Stomach smooth muscle (tissue), 2 donors: ENCODE measurements at regions not wholly inside any gene's neighbourhood (a gene's known extent, or its start where the extent isn't known, plus 50 kb on each side); places are given as distances from the start of the nearest gene placed in this dataset.
"Not testable (repeated sequence)": the region's sequence is repeated elsewhere in the genome, so short reads cannot be mapped to it uniquely, and the experiment has no call there.

Experiments
- H3K27ac ChIP-seq: one replicate; pipeline ENCODE4 v1.7.0; 2013; ENCODE audit warnings: mild to moderate bottlenecking, low read length, inconsistent platforms
- H3K27me3 ChIP-seq, 2 donors: one replicate each; pipeline ENCODE4 v1.7.0; 2013; ENCODE audit warnings: low read length in 2 of 2; ENCODE audit not compliant: insufficient read depth in 2 of 2, control insufficient read depth in 1 of 2
- H3K36me3 ChIP-seq, 2 donors: one replicate each; pipeline ENCODE4 v1.7.0; 2013; ENCODE audit warnings: low read length in 2 of 2; ENCODE audit not compliant: control insufficient read depth in 2 of 2, insufficient read depth in 2 of 2
- H3K4me1 ChIP-seq: one replicate; pipeline ENCODE4 v1.7.0; 2013; ENCODE audit warnings: low read length; ENCODE audit not compliant: control insufficient read depth, insufficient read depth
- H3K4me3 ChIP-seq, 2 donors: one replicate each; pipeline ENCODE4 v1.7.0; 2013; ENCODE audit warnings: low read length in 2 of 2
- H3K9ac ChIP-seq, 2 donors: one replicate each; pipeline ENCODE4 v1.7.0; 2013; ENCODE audit warnings: low read length in 2 of 2, mild to moderate bottlenecking in 1 of 2
- H3K9me3 ChIP-seq, 2 donors: one replicate each; pipeline ENCODE4 v1.7.0; 2013; ENCODE audit warnings: low read length in 2 of 2; ENCODE audit not compliant: control insufficient read depth in 2 of 2
- donor health status: healthy.
- donor health status: Pancreatic carcinoma.

DNA sequence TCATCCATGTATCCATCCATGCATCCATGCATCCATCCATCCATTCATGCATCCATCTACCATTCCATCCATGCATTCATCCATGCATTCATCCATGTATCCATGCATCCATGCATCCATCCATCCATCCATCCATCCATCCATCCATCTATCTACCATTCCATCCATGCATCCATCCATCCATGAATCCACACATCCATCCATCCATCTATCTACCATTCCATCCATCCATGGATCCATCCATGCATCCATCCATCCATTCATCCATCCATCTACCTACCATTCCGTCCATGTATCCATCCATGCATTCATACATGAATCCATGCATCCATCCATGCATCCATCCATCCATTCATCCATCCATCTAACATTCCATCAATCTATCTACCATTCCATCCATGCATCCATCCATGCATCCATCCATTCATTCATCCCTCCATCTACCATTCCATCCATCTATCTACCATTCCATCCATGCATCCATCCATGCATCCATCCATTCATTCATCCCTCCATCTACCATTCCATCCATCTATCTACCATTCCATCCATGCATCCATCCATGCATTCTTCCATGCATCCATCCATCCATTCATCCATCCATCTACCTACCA, 257.2 kb downstream of the CRLF2 start:
- not testable (repeated sequence) for H3K36me3 ChIP-seq, H3K9ac ChIP-seq, H3K4me3 ChIP-seq, H3K4me1 ChIP-seq, H3K27ac ChIP-seq, H3K27me3 ChIP-seq, H3K9me3 ChIP-seq

DNA sequence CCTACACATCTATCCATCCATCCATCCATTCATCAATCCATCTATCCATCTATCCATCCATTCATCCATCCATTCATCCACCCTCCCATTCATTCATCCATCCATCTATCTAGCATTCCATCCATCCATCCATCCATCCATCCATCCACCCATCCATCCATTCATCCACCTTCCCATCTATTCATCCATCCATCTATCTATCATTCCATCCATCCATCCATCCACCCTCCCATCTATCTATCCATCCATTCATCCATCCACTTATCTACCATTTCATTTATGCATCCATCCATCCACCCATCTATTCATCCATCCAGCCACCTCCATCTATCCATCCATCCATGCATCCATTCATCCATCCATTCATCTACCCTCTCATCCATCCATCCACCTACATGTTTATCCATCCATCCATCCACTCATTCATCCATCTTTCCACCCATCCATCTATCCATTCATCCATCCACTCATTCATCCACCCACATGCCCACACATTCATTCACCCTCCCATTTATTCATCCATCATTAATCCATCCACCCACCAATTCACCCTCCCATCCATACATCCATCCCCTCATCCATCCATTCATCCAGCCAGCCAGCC, 258.5 kb downstream of the CRLF2 start:
- H3K9me3 ChIP-seq = peaks cover 0 to 9% of the 10 kb centered on the region in 2 donors
- no peaks in the 10 kb centered on the region for H3K4me1 ChIP-seq
- H3K27ac ChIP-seq = no peak overlapping the region
- H3K27me3 ChIP-seq = no peaks in the 10 kb centered on the region
- H3K36me3 ChIP-seq = no peaks in the 10 kb centered on the region
- no peak overlapping the region for H3K9ac ChIP-seq
- H3K4me3 ChIP-seq = no peak overlapping the region

DNA sequence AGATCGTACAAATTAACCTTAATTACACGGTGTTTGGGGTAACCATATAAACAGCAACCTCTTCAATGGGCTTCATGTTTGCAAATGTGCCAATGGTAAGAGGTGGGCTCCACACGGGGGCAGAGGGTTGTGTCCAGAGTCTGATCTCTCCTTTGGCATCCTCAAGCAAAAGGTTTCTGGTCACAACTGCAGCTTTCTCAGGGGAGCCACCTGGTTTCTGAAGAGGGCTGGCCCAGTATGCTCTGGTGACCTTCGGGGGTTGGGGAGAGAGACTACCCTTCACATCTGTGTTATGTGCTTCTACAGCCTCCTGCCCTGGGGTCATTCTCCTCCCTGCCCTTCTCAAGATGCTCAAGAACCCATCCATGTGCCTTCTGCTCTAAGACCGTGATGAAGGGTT, 259.6 kb downstream of the CRLF2 start:
- Histone ChIP-seq H3K9ac (no peak overlapping the region), H3K4me1 (no peaks in the 10 kb centered on the region), H3K36me3 (no peaks in the 10 kb centered on the region), H3K27me3 (no peaks in the 10 kb centered on the region), H3K4me3 (no peak overlapping the region), H3K9me3 (peaks cover 0 to 10% of the 10 kb centered on the region in 2 donors), H3K27ac (no peak overlapping the region)

DNA sequence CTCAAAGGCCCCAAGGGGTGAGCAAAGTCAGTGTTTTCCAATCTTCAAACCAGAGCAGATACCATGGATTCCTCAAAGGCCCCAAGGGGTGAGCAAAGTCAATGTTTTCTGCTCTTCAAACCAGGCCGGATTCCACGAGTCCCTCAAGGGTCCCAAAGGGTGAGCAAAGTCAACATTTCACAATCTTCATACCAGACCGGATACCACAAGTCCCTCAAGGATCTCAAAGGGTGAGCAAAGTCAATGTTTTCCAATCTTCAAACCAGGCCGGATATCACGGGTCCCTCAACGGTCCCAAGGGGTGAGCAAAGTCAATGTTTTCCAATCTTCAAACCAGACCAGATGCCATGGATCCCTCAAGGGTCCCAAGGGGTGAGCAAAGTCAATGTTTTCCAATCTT, 265.2 kb downstream of the CRLF2 start:
- H3K27ac ChIP-seq, H3K4me3 ChIP-seq, H3K9me3 ChIP-seq, H3K36me3 ChIP-seq, H3K9ac ChIP-seq, H3K4me1 ChIP-seq, H3K27me3 ChIP-seq: not testable (repeated sequence)

GRCh38 chrX:943035-943434, 269.4 kb downstream of the CRLF2 start:
- Histone ChIP-seq H3K9me3 (peaks cover 2 to 3% of the 10 kb centered on the region in 2 donors), H3K9ac (no peak overlapping the region), H3K27me3 (peaks cover 3 to 4% of the 10 kb centered on the region in 2 donors), H3K36me3 (no peaks in the 10 kb centered on the region), H3K4me3 (no peak overlapping the region), H3K4me1 (no peaks in the 10 kb centered on the region), H3K27ac (no peak overlapping the region)

DNA sequence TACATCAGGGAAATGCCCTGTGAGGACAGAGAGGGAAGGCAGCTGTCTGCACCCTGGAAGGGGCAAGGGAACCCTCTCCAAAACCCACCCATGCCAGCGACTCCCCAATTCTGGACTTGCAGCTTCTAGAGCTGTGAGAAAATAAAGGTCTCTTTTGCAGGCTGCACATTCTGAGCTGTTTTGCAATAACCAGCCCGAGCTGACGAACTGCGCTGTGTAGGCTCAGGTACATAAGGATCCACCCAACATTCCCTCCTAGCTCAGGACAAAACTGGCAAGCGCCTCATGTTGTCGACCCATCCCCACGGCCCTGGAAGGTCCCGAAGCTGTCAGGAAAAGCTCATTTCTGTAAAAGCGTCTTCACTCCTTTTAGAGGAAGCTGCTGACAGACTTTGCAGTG, 271.8 kb downstream of the CRLF2 start:
- H3K4me1 ChIP-seq = no peaks in the 10 kb centered on the region
- H3K27me3 ChIP-seq = peaks cover 3 to 4% of the 10 kb centered on the region in 2 donors
- H3K27ac ChIP-seq = no peak overlapping the region
- peaks cover 0 to 3% of the 10 kb centered on the region in 2 donors for H3K9me3 ChIP-seq
- no peak overlapping the region for H3K4me3 ChIP-seq
- no peaks in the 10 kb centered on the region for H3K36me3 ChIP-seq
- H3K9ac ChIP-seq = no peak overlapping the region

GRCh38 chrX:936979-937769, 275.3 kb downstream of the CRLF2 start:
- H3K4me1 ChIP-seq = no peaks in the 10 kb centered on the region
- no peaks in the 10 kb centered on the region for H3K36me3 ChIP-seq
- H3K4me3 ChIP-seq = no peak overlapping the region
- H3K9ac ChIP-seq = no peak overlapping the region
- peaks cover 0 to 3% of the 10 kb centered on the region in 2 donors for H3K9me3 ChIP-seq
- H3K27ac ChIP-seq = no peak overlapping the region
- H3K27me3 ChIP-seq = peaks cover 3 to 4% of the 10 kb centered on the region in 2 donors

DNA sequence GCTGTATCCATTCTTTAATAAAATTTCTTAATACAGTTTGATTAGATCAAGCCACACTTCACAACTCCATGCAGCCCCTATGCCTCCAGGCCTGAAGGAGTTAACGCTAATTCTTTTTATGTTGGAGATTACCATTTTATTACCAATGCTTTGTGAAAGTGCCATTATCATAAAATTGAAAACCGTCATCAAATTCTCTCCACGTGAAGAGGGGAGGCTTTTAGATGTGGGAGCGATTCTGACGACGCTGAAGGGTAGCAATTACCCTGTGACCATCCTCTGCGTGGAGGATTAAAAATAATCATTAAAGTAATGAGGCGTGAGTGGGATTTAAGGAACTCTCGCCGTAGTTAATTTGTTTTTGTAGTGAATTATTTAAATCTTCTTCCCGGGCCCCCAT, 278.8 kb downstream of the CRLF2 start:
- H3K27ac ChIP-seq = no peak overlapping the region
- H3K9me3 ChIP-seq = peaks cover 0 to 3% of the 10 kb centered on the region in 2 donors
- H3K9ac ChIP-seq = no peak overlapping the region
- H3K36me3 ChIP-seq = no peaks in the 10 kb centered on the region
- no peaks in the 10 kb centered on the region for H3K27me3 ChIP-seq
- no peak overlapping the region for H3K4me3 ChIP-seq
- H3K4me1 ChIP-seq = no peaks in the 10 kb centered on the region

DNA sequence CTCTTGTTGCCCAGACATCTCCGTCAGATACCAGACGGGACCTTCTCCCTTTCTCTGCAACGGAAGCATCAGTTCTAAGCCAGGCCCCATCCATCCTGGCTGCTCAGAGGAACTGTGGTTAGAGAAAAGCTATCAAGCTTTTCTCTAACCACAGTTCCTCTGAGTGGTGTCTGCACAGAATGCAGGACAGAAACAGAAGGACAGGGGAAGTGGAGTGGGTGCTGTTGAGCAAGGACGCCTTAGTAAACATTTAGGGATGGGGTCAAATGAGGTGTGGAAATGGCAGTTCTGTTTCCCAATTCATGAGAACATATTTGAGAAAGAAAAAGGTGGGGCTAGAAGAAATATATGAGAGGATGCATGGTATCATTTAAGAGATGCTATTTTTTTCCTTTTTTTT, 283.8 kb downstream of the CRLF2 start:
- Histone ChIP-seq H3K9ac (no peak overlapping the region), H3K27ac (no peak overlapping the region), H3K36me3 (no peaks in the 10 kb centered on the region), H3K4me3 (no peak overlapping the region), H3K9me3 (peaks cover 0 to 6% of the 10 kb centered on the region in 2 donors), H3K4me1 (no peaks in the 10 kb centered on the region), H3K27me3 (no peaks in the 10 kb centered on the region)

DNA sequence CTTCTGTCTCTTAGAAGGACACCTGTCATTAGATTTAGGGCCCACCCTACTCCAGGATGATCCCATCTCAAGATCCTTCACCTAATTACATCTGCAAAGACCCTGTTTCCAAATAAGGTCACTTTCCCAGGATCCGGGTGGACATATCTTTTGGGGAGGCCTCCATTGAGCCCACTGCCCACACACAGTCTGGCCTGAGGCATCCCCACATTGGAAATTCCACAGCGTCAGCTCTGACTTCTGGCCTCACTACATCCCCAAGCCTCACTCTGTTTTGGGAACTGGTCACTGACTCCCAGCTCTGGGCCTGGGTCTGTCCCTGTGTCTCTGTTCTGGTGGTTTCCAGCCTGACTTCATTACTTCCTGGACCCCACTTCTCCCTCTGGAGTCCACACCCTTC, 285.5 kb downstream of the CRLF2 start:
- no peaks in the 10 kb centered on the region for H3K36me3 ChIP-seq
- H3K27ac ChIP-seq = no peak overlapping the region
- peaks cover 0 to 6% of the 10 kb centered on the region in 2 donors for H3K9me3 ChIP-seq
- no peaks in the 10 kb centered on the region for H3K4me1 ChIP-seq
- H3K27me3 ChIP-seq = no peaks in the 10 kb centered on the region
- H3K9ac ChIP-seq = no peak overlapping the region
- H3K4me3 ChIP-seq = no peak overlapping the region

- Histone ChIP-seq H3K36me3 (no peaks in the 10 kb centered on the region), H3K4me3 (no peak overlapping the region), H3K4me1 (no peaks in the 10 kb centered on the region), H3K9ac (no peak overlapping the region), H3K9me3 (peaks cover 0 to 6% of the 10 kb centered on the region in 2 donors), H3K27me3 (no peaks in the 10 kb centered on the region), H3K27ac (no peak overlapping the region)
These were observed 286.4 kb downstream of the CRLF2 start for GRCh38 chrX:926070-926469.
